Fibroblast of lung (primary cell): ENCODE measurements at regions not wholly inside any gene's neighbourhood (a gene's known extent, or its start where the extent isn't known, plus 50 kb on each side); places are given as distances from the start of the nearest gene placed in this dataset.

Source experiments
- EZH2 ChIP-seq: IDR thresholded peaks from 2 replicates; pipeline ENCODE4 v1.5.1; 2012; ENCODE audit warnings: low read length, control low read depth, mild to moderate bottlenecking; ENCODE audit errors: missing control alignments
- TF ChIP-seq, protein P1 (sequence below), 2 donors: IDR thresholded peaks in 1 of 2; conservative IDR thresholded peaks in 1 of 2; 1 replicate in 1 of 2; 2 replicates in 1 of 2; pipeline ENCODE4 v1.5.1; 2011 to 2012; ENCODE audit warnings: low read length in 2 of 2, control low read depth in 1 of 2, inconsistent platforms in 1 of 2, low read depth in 1 of 2, mild to moderate bottlenecking in 1 of 2

DNA sequence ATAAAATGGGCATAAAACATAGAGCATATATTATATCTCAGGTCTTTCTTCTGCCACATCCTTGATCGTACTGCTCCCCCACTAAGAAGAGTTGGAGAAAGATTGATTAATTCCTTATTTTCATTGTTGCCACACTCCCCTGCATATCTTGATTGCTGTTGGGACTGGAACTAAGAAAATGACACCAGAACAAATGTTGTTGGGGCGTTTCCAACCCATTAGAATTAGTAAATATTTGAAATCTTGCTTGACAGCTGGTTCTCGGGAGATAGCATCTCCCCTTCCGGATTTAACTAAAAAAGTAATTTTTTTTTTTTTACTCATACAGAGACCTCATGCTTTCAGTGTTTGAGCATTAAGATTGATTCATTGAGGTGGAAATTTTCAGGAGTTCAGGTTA lies 493.0 kb upstream of the PLXNA2 start:
- TF ChIP-seq, protein P1, sequence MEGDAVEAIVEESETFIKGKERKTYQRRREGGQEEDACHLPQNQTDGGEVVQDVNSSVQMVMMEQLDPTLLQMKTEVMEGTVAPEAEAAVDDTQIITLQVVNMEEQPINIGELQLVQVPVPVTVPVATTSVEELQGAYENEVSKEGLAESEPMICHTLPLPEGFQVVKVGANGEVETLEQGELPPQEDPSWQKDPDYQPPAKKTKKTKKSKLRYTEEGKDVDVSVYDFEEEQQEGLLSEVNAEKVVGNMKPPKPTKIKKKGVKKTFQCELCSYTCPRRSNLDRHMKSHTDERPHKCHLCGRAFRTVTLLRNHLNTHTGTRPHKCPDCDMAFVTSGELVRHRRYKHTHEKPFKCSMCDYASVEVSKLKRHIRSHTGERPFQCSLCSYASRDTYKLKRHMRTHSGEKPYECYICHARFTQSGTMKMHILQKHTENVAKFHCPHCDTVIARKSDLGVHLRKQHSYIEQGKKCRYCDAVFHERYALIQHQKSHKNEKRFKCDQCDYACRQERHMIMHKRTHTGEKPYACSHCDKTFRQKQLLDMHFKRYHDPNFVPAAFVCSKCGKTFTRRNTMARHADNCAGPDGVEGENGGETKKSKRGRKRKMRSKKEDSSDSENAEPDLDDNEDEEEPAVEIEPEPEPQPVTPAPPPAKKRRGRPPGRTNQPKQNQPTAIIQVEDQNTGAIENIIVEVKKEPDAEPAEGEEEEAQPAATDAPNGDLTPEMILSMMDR (conservative IDR thresholded peaks at IDR 0.05 in 1 of 2, IDR thresholded peaks at IDR 0.05 in 1 of 2; ENCODE audit: low read depth in 1 of 2, low read length in 2 of 2): no peak
- no peak for TF ChIP-seq EZH2
